ENCODE measurements at regions not wholly inside any gene's neighbourhood (a gene's known extent, or its start where the extent isn't known, plus 50 kb on each side); places are given as distances from the start of the nearest gene placed in this dataset.

DNA sequence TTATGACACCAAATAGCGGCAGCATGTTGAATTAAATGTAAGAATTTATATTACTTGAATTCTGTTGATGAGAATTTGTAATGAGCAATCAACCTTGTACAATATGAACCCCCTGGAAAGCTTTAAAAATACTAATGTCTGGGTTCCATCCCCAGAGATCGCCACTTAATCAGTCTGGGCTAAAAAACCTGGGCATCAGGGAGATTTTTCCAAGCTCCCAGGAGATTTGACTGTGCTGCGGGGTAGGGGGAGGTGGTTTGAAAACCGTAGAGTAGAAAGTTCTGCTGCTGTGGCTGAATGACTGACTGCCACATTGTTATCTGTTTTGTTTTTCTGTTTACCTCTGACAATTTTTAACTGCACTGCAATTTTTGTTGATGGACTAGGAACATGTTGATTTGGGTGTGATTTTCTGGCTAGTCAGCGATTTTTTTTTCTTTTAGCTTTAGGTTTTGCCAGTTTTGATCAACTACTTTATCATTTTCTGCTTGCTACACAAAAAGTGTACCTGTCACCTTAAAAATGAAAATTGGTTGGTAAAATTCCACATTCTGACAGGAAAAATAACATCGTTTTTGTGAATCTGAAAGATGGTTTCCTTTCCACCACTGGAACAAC lies 79.3 kb downstream of the PCTP start:
- H3K4me3 Mint-ChIP-seq (ENCODE audit: unreplicated experiment), result no peak overlapping the region
- DNase-seq, result no peak
- H3K4me1 Mint-ChIP-seq (ENCODE audit: low read depth, unreplicated experiment), result peaks cover 8% of the 10 kb centered on the region
- peaks cover 2% of the 10 kb centered on the region for H3K27me3 Mint-ChIP-seq (ENCODE audit: unreplicated experiment)
- no peaks in the 10 kb centered on the region for H3K36me3 Mint-ChIP-seq (ENCODE audit: unreplicated experiment)
- no peak overlapping the region for H3K27ac Mint-ChIP-seq (ENCODE audit: unreplicated experiment)
- TF ChIP-seq, protein P1, sequence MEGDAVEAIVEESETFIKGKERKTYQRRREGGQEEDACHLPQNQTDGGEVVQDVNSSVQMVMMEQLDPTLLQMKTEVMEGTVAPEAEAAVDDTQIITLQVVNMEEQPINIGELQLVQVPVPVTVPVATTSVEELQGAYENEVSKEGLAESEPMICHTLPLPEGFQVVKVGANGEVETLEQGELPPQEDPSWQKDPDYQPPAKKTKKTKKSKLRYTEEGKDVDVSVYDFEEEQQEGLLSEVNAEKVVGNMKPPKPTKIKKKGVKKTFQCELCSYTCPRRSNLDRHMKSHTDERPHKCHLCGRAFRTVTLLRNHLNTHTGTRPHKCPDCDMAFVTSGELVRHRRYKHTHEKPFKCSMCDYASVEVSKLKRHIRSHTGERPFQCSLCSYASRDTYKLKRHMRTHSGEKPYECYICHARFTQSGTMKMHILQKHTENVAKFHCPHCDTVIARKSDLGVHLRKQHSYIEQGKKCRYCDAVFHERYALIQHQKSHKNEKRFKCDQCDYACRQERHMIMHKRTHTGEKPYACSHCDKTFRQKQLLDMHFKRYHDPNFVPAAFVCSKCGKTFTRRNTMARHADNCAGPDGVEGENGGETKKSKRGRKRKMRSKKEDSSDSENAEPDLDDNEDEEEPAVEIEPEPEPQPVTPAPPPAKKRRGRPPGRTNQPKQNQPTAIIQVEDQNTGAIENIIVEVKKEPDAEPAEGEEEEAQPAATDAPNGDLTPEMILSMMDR (IDR thresholded peaks at IDR 0.05; ENCODE audit: partially characterized antibody, unreplicated experiment), result no peak
- H3K9me3 Mint-ChIP-seq (ENCODE audit: unreplicated experiment), result no peaks in the 10 kb centered on the region

DNA sequence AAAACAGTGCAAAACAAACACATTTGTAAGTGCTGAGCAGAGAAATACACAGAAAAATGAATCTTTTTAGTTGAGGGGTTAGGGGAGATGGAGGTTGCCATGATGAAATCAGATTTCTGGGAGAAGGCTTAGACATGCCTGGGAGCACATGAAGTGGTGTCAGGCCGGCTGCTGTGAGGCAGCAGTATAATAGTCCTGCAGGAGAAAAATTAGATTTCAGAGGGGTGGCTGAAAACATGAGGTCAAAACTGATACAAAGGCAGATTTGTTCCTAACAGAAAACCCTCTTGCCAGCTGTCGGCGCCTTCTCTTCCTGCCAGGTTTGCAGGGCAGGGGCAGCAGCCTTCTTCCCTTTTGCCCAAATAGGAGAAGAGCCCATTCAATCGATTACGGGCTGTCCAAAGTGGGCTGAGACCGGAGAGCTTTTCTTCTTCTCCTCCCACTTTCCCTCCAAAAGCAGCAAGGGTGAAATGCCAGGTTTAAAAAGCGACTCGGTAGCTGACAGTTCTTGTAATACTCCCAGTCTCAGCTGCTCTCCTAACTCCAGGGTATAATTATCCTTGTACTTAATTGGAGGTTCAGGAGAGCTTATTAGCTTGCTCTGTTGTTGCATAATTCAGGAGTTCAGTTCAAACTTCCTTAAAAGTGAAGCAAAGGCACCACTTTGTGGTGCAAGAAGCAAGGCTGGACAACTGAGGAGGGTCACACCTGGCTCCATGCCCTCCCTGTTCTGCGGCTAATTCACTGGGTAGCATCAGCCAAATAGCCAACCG lies 80.0 kb downstream of the PCTP start:
- H3K9me3 Mint-ChIP-seq (ENCODE audit: unreplicated experiment), result no peaks in the 10 kb centered on the region
- TF ChIP-seq, protein P1 (IDR thresholded peaks at IDR 0.05; ENCODE audit: partially characterized antibody, unreplicated experiment), result no peak
- no peak overlapping the region for H3K4me3 Mint-ChIP-seq (ENCODE audit: unreplicated experiment)
- H3K36me3 Mint-ChIP-seq (ENCODE audit: unreplicated experiment), result no peaks in the 10 kb centered on the region
- H3K27ac Mint-ChIP-seq (ENCODE audit: unreplicated experiment), result no peak overlapping the region
- H3K4me1 Mint-ChIP-seq (ENCODE audit: low read depth, unreplicated experiment), result peaks cover 8% of the 10 kb centered on the region
- H3K27me3 Mint-ChIP-seq (ENCODE audit: unreplicated experiment), result no peaks in the 10 kb centered on the region
- DNase-seq, result no peak

DNA sequence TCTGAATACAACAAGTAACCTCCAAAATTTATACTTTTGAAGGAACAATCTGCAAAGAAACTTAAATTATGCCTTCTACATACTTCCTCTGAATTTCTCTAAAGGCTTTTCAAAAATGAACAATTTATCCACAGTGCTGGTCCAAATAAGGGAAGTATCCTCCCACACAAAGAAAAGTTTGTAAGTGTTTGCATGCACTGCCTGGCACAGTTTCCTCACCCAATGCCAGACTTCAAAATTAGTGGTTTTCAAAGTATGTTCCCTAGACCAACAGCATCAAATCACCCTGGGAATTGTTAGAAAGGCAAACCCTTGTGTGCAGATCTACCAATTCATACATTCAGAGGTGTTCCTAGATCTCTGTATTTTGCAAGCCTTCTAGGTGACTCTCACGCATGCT lies 82.5 kb downstream of the PCTP start:
- H3K27ac Mint-ChIP-seq (ENCODE audit: unreplicated experiment), result no peak overlapping the region
- TF ChIP-seq, protein P1 (IDR thresholded peaks at IDR 0.05; ENCODE audit: partially characterized antibody, unreplicated experiment), result no peak
- no peak overlapping the region for H3K4me3 Mint-ChIP-seq (ENCODE audit: unreplicated experiment)
- no peak for DNase-seq
- H3K36me3 Mint-ChIP-seq (ENCODE audit: unreplicated experiment), result no peaks in the 10 kb centered on the region
- no peaks in the 10 kb centered on the region for H3K27me3 Mint-ChIP-seq (ENCODE audit: unreplicated experiment)
- H3K4me1 Mint-ChIP-seq (ENCODE audit: low read depth, unreplicated experiment), result peaks cover 8% of the 10 kb centered on the region
- no peaks in the 10 kb centered on the region for H3K9me3 Mint-ChIP-seq (ENCODE audit: unreplicated experiment)

DNA sequence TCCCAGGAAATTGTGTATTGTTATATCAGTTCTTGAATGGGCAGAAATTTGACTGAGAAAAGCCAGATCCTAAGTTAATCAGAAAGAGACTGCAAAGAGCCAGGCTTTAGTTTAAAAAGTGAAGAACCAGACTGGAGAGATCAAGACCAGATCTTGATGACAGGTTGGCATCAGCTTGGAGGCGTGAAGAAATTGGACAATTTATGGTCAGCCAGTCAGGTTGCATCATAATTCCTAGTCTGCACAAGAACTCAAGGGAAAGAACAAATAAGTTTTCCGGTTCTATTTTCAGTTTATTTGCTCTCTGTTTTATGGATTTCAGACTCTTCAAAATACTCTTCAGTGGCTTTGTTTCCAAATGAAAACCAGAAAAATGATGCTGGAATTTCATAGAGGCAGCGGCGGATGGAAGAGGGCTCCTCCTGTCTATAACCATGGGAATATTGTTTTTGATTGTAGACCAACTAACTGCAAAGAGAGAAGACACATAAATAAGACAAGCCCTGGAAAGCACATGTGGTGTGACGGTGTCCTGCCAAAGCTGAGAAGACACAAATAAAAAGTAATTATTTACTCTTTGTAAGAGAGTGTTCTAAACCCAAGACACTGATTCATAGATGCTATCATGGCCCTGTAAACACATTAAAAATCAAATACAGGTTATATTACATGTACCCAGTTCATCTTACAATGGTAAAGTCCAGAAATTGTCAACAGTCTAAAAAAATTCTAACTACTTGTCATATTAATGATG lies 91.7 kb downstream of the PCTP start:
- TF ChIP-seq, protein P1 (IDR thresholded peaks at IDR 0.05; ENCODE audit: partially characterized antibody, unreplicated experiment), result no peak
- DNase-seq, result no peak
- H3K27ac Mint-ChIP-seq (ENCODE audit: unreplicated experiment), result no peak overlapping the region
- H3K4me1 Mint-ChIP-seq (ENCODE audit: low read depth, unreplicated experiment), result no peaks in the 10 kb centered on the region
- H3K36me3 Mint-ChIP-seq (ENCODE audit: unreplicated experiment), result no peaks in the 10 kb centered on the region
- no peaks in the 10 kb centered on the region for H3K27me3 Mint-ChIP-seq (ENCODE audit: unreplicated experiment)
- H3K9me3 Mint-ChIP-seq (ENCODE audit: unreplicated experiment), result no peaks in the 10 kb centered on the region
- H3K4me3 Mint-ChIP-seq (ENCODE audit: unreplicated experiment), result no peak overlapping the region
